Spinal cord (tissue), 9 donors: ENCODE measurements at regions not wholly inside any gene's neighbourhood (a gene's known extent, or its start where the extent isn't known, plus 50 kb on each side); places are given as distances from the start of the nearest gene placed in this dataset.
A peak's percentile ranks its signal among the peaks of the same experiment; 100 is the strongest.
"Not testable (repeated sequence)": the region's sequence is repeated elsewhere in the genome, so short reads cannot be mapped to it uniquely, and the experiment has no call there.

Experiments used
- DNase-seq, 6 donors: peaks; one replicate each; pipeline versions ENCODE4 v3.0.0 to v3.0.0-alpha.2; 2013 to 2015; ENCODE audit warnings: low spot score in 6 of 6, low read depth in 4 of 6
- H3K27ac ChIP-seq: one replicate; pipeline ENCODE4 v1.5.1; 2013; ENCODE audit warnings: low read depth, low read length, control low read depth
- H3K27me3 ChIP-seq: one replicate; pipeline ENCODE4 v1.6.1; 2013; ENCODE audit warnings: low read length; ENCODE audit not compliant: control insufficient read depth, insufficient read depth
- H3K36me3 ChIP-seq: one replicate; pipeline ENCODE4 v1.6.1; 2013; ENCODE audit warnings: low read length; ENCODE audit not compliant: control insufficient read depth, insufficient read depth
- H3K4me1 ChIP-seq: one replicate; pipeline ENCODE4 v1.6.1; 2013; ENCODE audit warnings: low read length; ENCODE audit not compliant: control insufficient read depth, insufficient read depth
- H3K4me3 ChIP-seq: one replicate; pipeline ENCODE4 v1.5.1; 2013; ENCODE audit warnings: low read depth, low read length, control low read depth
- H3K9me3 ChIP-seq: one replicate; pipeline ENCODE4 v1.6.1; 2013; ENCODE audit warnings: low read length; ENCODE audit not compliant: control insufficient read depth, insufficient read depth
- WGBS: methylation state at CpG from one replicate; pipeline ENCODE4 v1.1.5; 2013; ENCODE audit warnings: missing lambda C conversion rate; ENCODE audit not compliant: insufficient coverage; 5-methylcytosine and 5-hydroxymethylcytosine counted together
- donor health status: healthy.

- Histone ChIP-seq H3K27ac (no peak overlapping the region), H3K4me1 (no peaks in the 10 kb centered on the region), H3K9me3 (no peaks in the 10 kb centered on the region), H3K36me3 (no peaks in the 10 kb centered on the region), H3K4me3 (no peak overlapping the region), H3K27me3 (no peaks in the 10 kb centered on the region)
- WGBS: no CpG with 5 or more reads among the region's 2 CpGs
- no peak for DNase-seq
Observed at GRCh38 chr1:243970077-243970476, 81.0 kb upstream of the ZBTB18 start.

- Histone ChIP-seq H3K4me1 (no peaks in the 10 kb centered on the region), H3K36me3 (no peaks in the 10 kb centered on the region), H3K27ac (no peak overlapping the region), H3K27me3 (no peaks in the 10 kb centered on the region), H3K4me3 (no peak overlapping the region), H3K9me3 (no peaks in the 10 kb centered on the region)
- no peak for DNase-seq
- 52% methylated on average over 5 of the region's 5 CpGs for WGBS
Observed at GRCh38 chr1:243968413-243968812, 82.7 kb upstream of the ZBTB18 start.

DNA sequence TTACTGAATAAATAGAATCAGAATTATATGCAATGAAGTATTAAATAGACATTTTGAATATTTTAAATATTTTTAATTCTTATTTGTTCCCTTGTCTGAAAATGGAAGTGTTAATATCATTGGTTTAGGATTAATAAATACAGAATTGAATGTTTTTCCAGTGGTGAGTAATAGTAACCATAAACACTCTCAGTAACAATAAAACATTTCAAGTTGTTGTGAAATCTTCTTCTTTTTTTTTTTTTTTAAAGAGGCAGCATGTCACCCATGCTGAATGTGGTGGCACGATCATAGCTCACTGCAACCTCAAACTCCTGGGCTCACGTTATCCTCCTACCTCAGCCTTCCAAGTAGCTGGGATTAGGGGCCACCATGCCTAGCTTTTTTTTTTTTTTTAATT is 86.2 kb upstream of the ZBTB18 start:
- Histone ChIP-seq H3K27me3 (no peaks in the 10 kb centered on the region), H3K4me3 (no peak overlapping the region), H3K27ac (no peak overlapping the region), H3K36me3 (no peaks in the 10 kb centered on the region), H3K9me3 (no peaks in the 10 kb centered on the region), H3K4me1 (no peaks in the 10 kb centered on the region)
- 93% methylated on average over 2 of the region's 2 CpGs for WGBS
- DNase-seq: no peak

- no peak for DNase-seq
- Histone ChIP-seq H3K4me1 (no peaks in the 10 kb centered on the region), H3K27me3 (no peaks in the 10 kb centered on the region), H3K4me3 (no peak overlapping the region), H3K36me3 (no peaks in the 10 kb centered on the region), H3K9me3 (no peaks in the 10 kb centered on the region), H3K27ac (no peak overlapping the region)
- no CpG with 5 or more reads among the region's 3 CpGs for WGBS
Observed at GRCh38 chr1:243963571-243963970, 87.5 kb upstream of the ZBTB18 start.

GRCh38 chr1:243962541-243962940 is 88.5 kb upstream of the ZBTB18 start:
- H3K27me3 ChIP-seq: no peaks in the 10 kb centered on the region
- WGBS: 57% methylated on average over 1 of the region's 3 CpGs
- H3K4me3 ChIP-seq: no peak overlapping the region
- no peaks in the 10 kb centered on the region for H3K9me3 ChIP-seq
- no peak overlapping the region for H3K27ac ChIP-seq
- DNase-seq: no peak
- H3K4me1 ChIP-seq: no peaks in the 10 kb centered on the region
- no peaks in the 10 kb centered on the region for H3K36me3 ChIP-seq

DNA sequence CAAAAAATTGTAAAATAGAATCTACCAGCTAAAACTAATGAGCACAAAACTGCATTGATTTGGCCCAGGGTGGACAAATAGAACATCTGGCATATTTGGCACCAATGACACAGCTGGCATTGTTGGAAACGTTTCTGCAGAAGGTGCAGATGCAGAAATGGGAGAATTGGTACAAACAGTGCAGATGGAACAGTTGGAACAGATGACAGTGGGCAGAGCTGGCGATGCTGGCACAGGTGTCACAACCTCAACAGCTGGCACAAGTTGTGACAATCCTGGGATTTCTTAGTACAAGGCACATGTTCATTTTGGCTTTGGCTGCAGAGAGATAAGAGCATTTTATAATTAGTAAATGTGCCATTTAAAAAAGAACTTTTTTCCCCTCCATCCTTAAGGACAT is 91.1 kb upstream of the ZBTB18 start:
- no peak overlapping the region for H3K27ac ChIP-seq
- DNase-seq: peak in 3 of 6 donors; percentile 17 to 82 (median 46)
- no peaks in the 10 kb centered on the region for H3K4me1 ChIP-seq
- WGBS: 35% methylated on average over 2 of the region's 2 CpGs
- no peaks in the 10 kb centered on the region for H3K36me3 ChIP-seq
- H3K9me3 ChIP-seq: no peaks in the 10 kb centered on the region
- no peak overlapping the region for H3K4me3 ChIP-seq
- no peaks in the 10 kb centered on the region for H3K27me3 ChIP-seq

DNA sequence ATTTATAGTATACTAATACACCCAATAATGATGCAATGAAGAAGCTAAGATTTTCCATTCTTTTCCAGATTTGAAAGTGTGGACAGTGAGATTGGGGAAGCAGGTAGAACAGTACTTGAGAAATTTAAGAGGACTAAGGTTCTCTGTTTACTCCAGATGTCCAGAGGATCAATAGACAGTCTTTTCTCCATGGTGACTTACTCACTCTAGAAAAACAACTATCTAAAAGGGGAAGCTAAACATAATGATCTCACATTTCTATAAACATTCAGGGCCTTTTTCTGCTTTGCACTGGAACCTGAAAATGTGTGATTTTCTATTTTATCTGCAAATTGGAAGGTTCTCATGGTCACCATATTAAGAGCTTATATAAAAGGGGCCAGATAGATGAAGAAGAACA is 93.9 kb upstream of the ZBTB18 start:
- no peaks in the 10 kb centered on the region for H3K9me3 ChIP-seq
- no peak for DNase-seq
- H3K4me1 ChIP-seq: no peaks in the 10 kb centered on the region
- no peak overlapping the region for H3K4me3 ChIP-seq
- H3K36me3 ChIP-seq: no peaks in the 10 kb centered on the region
- no peaks in the 10 kb centered on the region for H3K27me3 ChIP-seq
- H3K27ac ChIP-seq: no peak overlapping the region

- no peaks in the 10 kb centered on the region for H3K27me3 ChIP-seq
- H3K4me1 ChIP-seq: no peaks in the 10 kb centered on the region
- no CpG with 5 or more reads among the region's 3 CpGs for WGBS
- no peak overlapping the region for H3K27ac ChIP-seq
- H3K4me3 ChIP-seq: no peak overlapping the region
- H3K9me3 ChIP-seq: no peaks in the 10 kb centered on the region
- H3K36me3 ChIP-seq: no peaks in the 10 kb centered on the region
- no peak for DNase-seq
Observed at GRCh38 chr1:243956450-243956849, 94.6 kb upstream of the ZBTB18 start.

DNA sequence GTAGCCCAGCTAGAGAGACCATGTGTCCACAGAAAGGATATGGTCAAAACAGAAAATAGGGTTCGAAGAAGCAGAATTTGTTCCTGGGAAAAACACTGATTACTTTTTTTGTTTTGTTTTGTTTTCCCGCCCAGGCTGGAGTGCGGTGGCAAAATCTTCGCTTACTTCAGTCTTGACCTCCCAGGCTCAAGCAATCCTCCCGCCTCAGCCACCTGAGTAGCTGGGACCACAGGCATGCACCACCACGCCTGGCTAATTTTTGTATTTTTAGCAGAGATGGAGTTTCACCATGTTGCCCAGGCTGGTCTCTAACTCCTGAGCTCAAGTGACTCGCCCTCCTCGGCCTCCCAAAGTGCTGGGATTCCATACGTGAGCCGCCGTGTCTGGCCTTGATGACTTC is 99.9 kb upstream of the ZBTB18 start:
- H3K27me3 ChIP-seq, H3K9me3 ChIP-seq, H3K27ac ChIP-seq, H3K4me3 ChIP-seq, H3K36me3 ChIP-seq, DNase-seq, H3K4me1 ChIP-seq: not testable (repeated sequence)
- WGBS: 96% methylated on average over 11 of the region's 11 CpGs

DNA sequence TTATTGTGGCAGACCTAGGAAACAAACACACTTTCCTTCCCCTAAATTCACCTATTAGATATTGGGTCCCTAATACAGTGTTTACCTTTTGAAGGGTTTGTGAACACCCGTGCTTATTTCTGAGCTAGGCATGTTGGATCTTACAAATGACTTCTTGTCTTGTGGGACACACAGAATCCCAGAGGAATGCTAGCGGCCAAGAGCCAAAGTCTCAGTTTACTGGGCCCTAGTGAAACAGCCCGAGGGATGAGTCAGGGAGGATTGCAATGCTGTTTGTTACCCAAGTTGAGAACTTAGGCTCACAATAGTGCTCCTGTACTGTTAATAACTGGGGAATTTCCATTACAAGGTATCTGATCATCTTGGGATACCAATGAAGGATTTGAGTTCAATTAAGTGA is 100.1 kb upstream of the AKT3 start:
- no peaks in the 10 kb centered on the region for H3K27me3 ChIP-seq
- no peaks in the 10 kb centered on the region for H3K9me3 ChIP-seq
- DNase-seq: no peak

More for the DNA sequence above, 100.1 kb upstream of the AKT3 start:
- Histone ChIP-seq H3K36me3 (no peaks in the 10 kb centered on the region), H3K27ac (no peak overlapping the region), H3K4me3 (no peak overlapping the region), H3K4me1 (no peaks in the 10 kb centered on the region)
- WGBS: 76% methylated on average over 2 of the region's 3 CpGs
